Ascending aorta (tissue), 2 donors: ENCODE measurements at regions not wholly inside any gene's neighbourhood (a gene's known extent, or its start where the extent isn't known, plus 50 kb on each side); places are given as distances from the start of the nearest gene placed in this dataset.

ENCODE experiments used
- DNase-seq, 2 donors: peaks; one replicate each; pipeline ENCODE4 v3.0.0-alpha.2; 2019; ENCODE audit warnings: low spot score in 2 of 2
- H3K27ac ChIP-seq, 2 donors: fragments of 200-600 bp; sonication (generic); one replicate each; pipeline ENCODE4 v1.5.1; 2016 to 2017; ENCODE audit warnings: mild to moderate bottlenecking in 1 of 2
- H3K27me3 ChIP-seq: fragments of 200-600 bp; sonication (generic); one replicate; pipeline ENCODE4 v1.5.1; 2017
- H3K36me3 ChIP-seq, 2 donors: fragments of 200-600 bp; sonication (generic); one replicate each; pipeline ENCODE4 v1.5.1; 2016
- H3K4me1 ChIP-seq, 2 donors: fragments of 200-600 bp; sonication (generic); one replicate each; pipeline ENCODE4 v1.5.1; 2016 to 2017; ENCODE audit warnings: mild to moderate bottlenecking in 1 of 2
- H3K4me3 ChIP-seq, 2 donors: fragments of 200-600 bp; sonication (generic); one replicate each; pipeline ENCODE4 v1.5.1; 2016 to 2017; ENCODE audit warnings: mild to moderate bottlenecking in 1 of 2
- H3K9me3 ChIP-seq, 2 donors: fragments of 200-600 bp; sonication (generic); one replicate each; pipeline ENCODE4 v1.5.1; 2016
- intact Hi-C: fragments of 100-400 bp; cut with DNase I; formaldehyde crosslinking; loops from one replicate; pipeline ENCODE4 v1.15.1; 2023
- TF ChIP-seq, protein P1 (sequence below), 3 experiments: fragments of 200-600 bp in 2 of 3; fragments of 450-650 bp in 1 of 3; sonication (generic) in 2 of 3; IDR thresholded peaks; one replicate each; pipeline ENCODE4 v1.5.1; 2016 to 2019; ENCODE audit warnings: antibody characterized with exemption in 3 of 3, mild to moderate bottlenecking in 1 of 3, moderate library complexity in 1 of 3

- TF ChIP-seq, protein P1, sequence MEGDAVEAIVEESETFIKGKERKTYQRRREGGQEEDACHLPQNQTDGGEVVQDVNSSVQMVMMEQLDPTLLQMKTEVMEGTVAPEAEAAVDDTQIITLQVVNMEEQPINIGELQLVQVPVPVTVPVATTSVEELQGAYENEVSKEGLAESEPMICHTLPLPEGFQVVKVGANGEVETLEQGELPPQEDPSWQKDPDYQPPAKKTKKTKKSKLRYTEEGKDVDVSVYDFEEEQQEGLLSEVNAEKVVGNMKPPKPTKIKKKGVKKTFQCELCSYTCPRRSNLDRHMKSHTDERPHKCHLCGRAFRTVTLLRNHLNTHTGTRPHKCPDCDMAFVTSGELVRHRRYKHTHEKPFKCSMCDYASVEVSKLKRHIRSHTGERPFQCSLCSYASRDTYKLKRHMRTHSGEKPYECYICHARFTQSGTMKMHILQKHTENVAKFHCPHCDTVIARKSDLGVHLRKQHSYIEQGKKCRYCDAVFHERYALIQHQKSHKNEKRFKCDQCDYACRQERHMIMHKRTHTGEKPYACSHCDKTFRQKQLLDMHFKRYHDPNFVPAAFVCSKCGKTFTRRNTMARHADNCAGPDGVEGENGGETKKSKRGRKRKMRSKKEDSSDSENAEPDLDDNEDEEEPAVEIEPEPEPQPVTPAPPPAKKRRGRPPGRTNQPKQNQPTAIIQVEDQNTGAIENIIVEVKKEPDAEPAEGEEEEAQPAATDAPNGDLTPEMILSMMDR (IDR thresholded peaks at IDR 0.05): no peak
- Histone ChIP-seq H3K9me3 (no peaks in the 10 kb centered on the region), H3K27me3 (no peaks in the 10 kb centered on the region), H3K4me3 (no peak overlapping the region), H3K27ac (no peak overlapping the region), H3K4me1 (no peaks in the 10 kb centered on the region), H3K36me3 (no peaks in the 10 kb centered on the region)
- DNase-seq: no peak
- intact Hi-C loops: no loop called here
These were observed 209.4 kb upstream of the TRIB2 start for GRCh38 chr2:12507295-12507694.

DNA sequence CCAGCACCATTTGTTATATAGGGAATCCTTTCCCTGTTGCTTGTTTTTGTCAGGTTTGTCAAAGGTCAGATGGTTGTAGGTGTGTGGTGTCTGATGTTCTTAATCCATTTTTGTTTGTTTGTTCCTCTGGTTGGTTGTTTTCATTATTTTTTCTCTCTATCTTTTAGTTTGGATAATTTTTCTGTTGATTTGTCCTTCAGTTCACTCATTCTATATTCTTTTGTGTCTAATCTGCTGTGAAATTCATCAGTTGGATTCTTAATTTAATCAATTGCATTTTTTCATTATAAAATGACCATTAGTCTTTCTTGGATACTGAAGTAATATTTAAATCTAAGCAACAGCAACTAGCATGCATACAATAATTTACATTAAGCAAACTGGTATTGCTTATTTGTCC lies 206.7 kb upstream of the TRIB2 start:
- H3K36me3 ChIP-seq: no peaks in the 10 kb centered on the region
- intact Hi-C loops: no loop called here
- TF ChIP-seq, protein P1 (IDR thresholded peaks at IDR 0.05): no peak
- DNase-seq: no peak
- no peaks in the 10 kb centered on the region for H3K27me3 ChIP-seq
- H3K4me1 ChIP-seq: no peaks in the 10 kb centered on the region
- H3K4me3 ChIP-seq: no peak overlapping the region
- no peak overlapping the region for H3K27ac ChIP-seq
- H3K9me3 ChIP-seq: no peaks in the 10 kb centered on the region

- intact Hi-C loops: no loop called here
- no peaks in the 10 kb centered on the region for H3K4me1 ChIP-seq
- no peaks in the 10 kb centered on the region for H3K27me3 ChIP-seq
- no peaks in the 10 kb centered on the region for H3K36me3 ChIP-seq
- DNase-seq: no peak
- TF ChIP-seq, protein P1 (IDR thresholded peaks at IDR 0.05): no peak
- H3K4me3 ChIP-seq: no peak overlapping the region
- no peak overlapping the region for H3K27ac ChIP-seq
- no peaks in the 10 kb centered on the region for H3K9me3 ChIP-seq
These were observed 203.4 kb upstream of the TRIB2 start for GRCh38 chr2:12513339-12513738.

GRCh38 chr2:12514168-12514567 lies 202.6 kb upstream of the TRIB2 start:
- intact Hi-C loops: no loop called here
- Histone ChIP-seq H3K4me3 (no peak overlapping the region), H3K27me3 (no peaks in the 10 kb centered on the region), H3K36me3 (no peaks in the 10 kb centered on the region), H3K9me3 (no peaks in the 10 kb centered on the region), H3K27ac (no peak overlapping the region), H3K4me1 (no peaks in the 10 kb centered on the region)
- DNase-seq: no peak
- TF ChIP-seq, protein P1 (IDR thresholded peaks at IDR 0.05): no peak

DNA sequence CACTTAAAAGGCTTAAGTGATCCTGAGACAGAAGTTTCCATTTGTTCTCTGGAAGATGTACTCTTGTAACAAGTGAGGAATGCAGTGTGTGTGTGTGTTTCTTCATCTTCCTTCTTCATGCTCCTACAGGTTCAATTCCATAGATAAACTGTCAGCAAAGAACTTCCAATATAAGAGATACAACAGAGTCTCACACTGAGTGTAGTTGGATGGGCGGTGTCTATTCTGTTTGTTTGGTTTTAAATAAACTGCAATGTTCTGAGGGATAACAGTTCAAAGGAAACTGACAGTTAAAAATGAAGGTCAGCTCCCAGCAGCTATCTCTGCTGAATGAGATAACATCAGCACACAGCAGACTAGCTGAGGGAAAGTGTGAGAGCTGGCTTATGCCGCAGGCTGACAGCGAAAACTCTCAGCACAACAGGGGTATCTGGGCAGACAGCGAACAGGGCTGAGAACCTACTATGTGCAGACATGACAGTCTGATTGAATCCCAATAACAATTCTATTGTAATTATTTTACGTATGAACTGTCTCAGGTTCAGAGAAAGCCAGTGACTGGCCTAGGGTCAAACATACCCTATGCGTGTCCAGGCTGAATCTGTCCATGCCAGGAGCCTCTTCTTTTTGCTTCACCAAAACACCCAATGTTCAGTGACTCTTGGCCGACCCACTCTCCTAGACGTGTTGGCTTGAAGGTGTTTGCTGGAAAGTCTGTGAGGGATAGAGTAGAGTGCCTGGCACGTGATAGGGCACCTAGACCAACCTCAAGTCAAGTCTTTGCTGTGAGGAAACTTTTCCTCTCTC lies 201.9 kb upstream of the TRIB2 start:
- Histone ChIP-seq H3K36me3 (no peaks in the 10 kb centered on the region), H3K9me3 (no peaks in the 10 kb centered on the region), H3K27me3 (no peaks in the 10 kb centered on the region), H3K4me3 (no peak overlapping the region), H3K4me1 (no peaks in the 10 kb centered on the region), H3K27ac (no peak overlapping the region)
- TF ChIP-seq, protein P1 (IDR thresholded peaks at IDR 0.05): no peak
- intact Hi-C loops: no loop called here
- no peak for DNase-seq
